AG10803 (cell line): ENCODE measurements at regions not wholly inside any gene's neighbourhood (a gene's known extent, or its start where the extent isn't known, plus 50 kb on each side); places are given as distances from the start of the nearest gene placed in this dataset.

Experiments
- DNase-seq: peaks from one replicate; pipeline ENCODE4 v3.0.0; 2010; ENCODE audit warnings: low read depth
- H3K4me3 ChIP-seq: 2 replicates; pipeline ENCODE4 v1.5.1; 2011; ENCODE audit warnings: mild to moderate bottlenecking, low read length, control low read depth
- TF ChIP-seq, protein P1 (sequence below): conservative IDR thresholded peaks from 2 replicates; pipeline ENCODE4 v1.5.1; 2011; ENCODE audit warnings: mild to moderate bottlenecking, low read length, control low read depth, inconsistent platforms

DNA sequence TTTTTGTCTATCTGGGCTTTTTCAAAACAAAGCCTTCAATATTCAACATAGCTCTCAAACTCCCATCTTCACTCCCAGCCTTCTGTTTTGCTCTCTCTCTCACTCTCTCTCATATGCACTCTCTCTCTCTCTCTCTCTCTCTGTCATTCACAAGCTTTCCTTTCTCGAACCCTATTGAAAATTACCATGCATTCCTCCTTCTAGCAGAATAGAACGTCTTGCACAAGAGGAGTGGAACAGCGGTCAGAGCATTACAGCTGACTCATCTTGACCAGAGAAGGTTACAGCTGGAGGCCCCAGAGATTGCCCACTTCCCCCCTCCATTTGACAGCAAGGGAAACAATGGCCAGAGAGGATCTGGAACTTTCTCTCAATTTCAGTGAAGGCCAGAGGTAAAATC lies 51.0 kb upstream of the LIFR start:
- TF ChIP-seq, protein P1, sequence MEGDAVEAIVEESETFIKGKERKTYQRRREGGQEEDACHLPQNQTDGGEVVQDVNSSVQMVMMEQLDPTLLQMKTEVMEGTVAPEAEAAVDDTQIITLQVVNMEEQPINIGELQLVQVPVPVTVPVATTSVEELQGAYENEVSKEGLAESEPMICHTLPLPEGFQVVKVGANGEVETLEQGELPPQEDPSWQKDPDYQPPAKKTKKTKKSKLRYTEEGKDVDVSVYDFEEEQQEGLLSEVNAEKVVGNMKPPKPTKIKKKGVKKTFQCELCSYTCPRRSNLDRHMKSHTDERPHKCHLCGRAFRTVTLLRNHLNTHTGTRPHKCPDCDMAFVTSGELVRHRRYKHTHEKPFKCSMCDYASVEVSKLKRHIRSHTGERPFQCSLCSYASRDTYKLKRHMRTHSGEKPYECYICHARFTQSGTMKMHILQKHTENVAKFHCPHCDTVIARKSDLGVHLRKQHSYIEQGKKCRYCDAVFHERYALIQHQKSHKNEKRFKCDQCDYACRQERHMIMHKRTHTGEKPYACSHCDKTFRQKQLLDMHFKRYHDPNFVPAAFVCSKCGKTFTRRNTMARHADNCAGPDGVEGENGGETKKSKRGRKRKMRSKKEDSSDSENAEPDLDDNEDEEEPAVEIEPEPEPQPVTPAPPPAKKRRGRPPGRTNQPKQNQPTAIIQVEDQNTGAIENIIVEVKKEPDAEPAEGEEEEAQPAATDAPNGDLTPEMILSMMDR, result no peak
- H3K4me3 ChIP-seq, result no peak overlapping the region
- DNase-seq, result peak; percentile 85

GRCh38 chr5:38607930-38608564 lies 51.6 kb upstream of the LIFR start:
- peak; percentile 26 for DNase-seq
- H3K4me3 ChIP-seq, result no peak overlapping the region
- TF ChIP-seq, protein P1, result no peak

DNA sequence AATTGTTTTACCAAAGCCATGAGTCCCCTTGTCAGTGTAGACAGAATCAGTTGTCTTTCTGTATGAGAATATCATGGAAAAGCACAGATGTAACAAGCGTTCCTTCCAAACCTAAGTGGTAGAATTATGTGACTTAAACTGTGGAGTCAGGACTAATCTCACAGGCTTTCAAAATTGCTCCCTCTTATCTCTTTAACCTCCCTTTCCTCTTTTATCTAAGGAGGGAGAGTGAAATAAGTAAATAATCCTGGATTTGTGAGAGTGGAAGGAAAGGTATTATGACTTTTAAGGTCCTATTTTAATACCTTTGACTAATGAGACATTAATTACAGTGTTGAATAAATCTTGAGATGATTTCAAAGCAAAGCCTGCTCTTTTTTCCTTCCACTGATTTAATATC lies 52.4 kb upstream of the LIFR start:
- no peak for DNase-seq
- TF ChIP-seq, protein P1, result no peak
- H3K4me3 ChIP-seq, result no peak overlapping the region

DNA sequence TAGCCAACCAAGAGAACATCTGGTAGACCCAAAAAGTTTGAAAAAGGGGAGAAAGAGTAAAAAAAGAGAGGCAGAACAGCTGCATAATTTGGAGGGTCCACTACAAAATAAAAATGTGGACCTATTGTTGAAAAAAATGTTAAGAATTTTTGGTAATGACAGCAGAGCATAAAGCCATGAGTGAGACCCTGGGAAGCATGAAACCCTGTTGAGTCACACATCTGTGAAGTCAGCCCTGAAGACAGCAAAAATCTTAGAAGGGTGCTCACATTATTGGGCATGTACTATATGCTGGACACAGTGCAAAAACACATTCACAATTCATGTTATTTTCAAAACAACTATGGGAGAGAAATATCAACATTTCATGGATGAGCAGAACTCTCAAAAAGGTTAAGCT lies 56.4 kb upstream of the LIFR start:
- no peak for DNase-seq
- H3K4me3 ChIP-seq, result no peak overlapping the region
- TF ChIP-seq, protein P1, result no peak

DNA sequence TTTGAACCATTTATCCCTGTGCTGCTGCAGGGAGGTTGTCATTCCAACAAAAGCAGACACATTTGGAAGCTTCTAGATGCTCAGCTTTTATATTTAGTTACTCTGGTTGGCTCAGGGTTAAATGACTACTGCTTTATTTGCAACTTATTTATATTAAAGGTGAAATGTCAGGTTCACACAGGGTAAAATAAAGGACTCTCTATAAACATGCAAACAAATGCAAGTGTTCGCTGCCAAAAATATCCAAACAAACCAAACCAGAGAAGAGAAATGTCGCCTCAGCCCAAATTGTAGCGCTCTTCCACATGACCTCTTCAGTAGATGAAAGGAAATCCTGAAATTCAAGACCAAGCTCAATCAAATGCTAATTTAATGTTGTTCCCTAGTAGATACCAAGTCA lies 57.0 kb upstream of the LIFR start:
- no peak for DNase-seq
- TF ChIP-seq, protein P1, result no peak
- no peak overlapping the region for H3K4me3 ChIP-seq

DNA sequence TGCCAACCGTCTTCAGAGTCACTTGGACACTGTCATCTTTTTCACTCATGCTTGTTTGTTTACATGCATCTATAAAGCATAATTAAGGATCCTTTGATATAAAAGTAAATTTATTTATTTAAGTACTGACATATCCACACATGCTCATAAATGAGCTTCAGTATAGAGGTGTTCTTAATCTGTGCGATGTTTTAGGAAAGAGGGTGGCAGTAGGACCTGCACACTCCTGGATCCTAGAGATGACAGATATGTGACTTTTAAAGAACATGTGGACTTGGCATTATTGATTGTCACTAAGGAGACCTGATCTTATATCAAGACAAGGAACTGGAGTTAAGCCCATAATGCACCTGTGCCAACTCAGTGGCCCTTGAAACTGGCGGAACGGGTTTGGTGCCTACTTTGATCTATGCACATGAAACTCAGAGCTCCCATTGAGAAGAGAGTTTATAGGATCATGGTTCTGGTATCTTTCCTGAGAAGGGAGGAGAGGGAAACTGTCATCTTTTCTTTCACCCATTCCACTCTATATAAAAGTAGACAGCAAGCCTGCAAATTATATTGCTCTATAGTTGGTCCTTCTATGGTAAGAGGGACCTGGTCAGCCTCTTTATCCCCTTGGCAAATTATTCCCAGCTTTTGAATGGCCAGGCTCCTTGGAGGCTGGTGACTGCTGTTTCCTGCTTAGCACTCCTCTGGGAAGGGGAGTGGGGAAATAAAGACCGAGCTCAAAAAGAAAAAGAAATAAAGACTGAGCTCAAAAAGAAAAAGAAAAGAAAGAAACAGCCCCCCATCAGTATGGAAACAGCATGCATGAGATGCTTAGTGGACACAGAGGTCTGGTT lies 57.8 kb upstream of the LIFR start:
- no peak overlapping the region for H3K4me3 ChIP-seq
- TF ChIP-seq, protein P1, result no peak
- no peak for DNase-seq

GRCh38 chr5:38615042-38615441 lies 58.6 kb upstream of the LIFR start:
- no peak for DNase-seq
- no peak overlapping the region for H3K4me3 ChIP-seq
- TF ChIP-seq, protein P1, result no peak
